Activated T-helper 17 cell treated with anti-CD3 and anti-CD28 coated beads, Interleukin-2, amount 50 U/mL, for 72 hours (primary cell): ENCODE measurements at regions not wholly inside any gene's neighbourhood (a gene's known extent, or its start where the extent isn't known, plus 50 kb on each side); places are given as distances from the start of the nearest gene placed in this dataset.
"Not testable (repeated sequence)": the region's sequence is repeated elsewhere in the genome, so short reads cannot be mapped to it uniquely, and the experiment has no call there.

Experiments used
- ATAC-seq: fragments of 150-1000 bp; cut with Tn5 transposase; replicated peaks from 2 replicates; pipeline ENCODE4 v1.10.0; 2021; ENCODE audit warnings: mild to moderate bottlenecking, moderate library complexity
- H3K27ac Mint-ChIP-seq: one replicate; pipeline ENCODE4 v1.8.0; 2022; ENCODE audit warnings: mixed read lengths
- H3K27me3 Mint-ChIP-seq: one replicate; pipeline ENCODE4 v1.8.0; 2022; ENCODE audit warnings: mixed read lengths
- H3K36me3 Mint-ChIP-seq: one replicate; pipeline ENCODE4 v1.8.0; 2022; ENCODE audit warnings: low read depth, mild to moderate bottlenecking, mixed read lengths
- H3K4me1 Mint-ChIP-seq: one replicate; pipeline ENCODE4 v1.8.0; 2022; ENCODE audit warnings: mixed read lengths
- H3K4me3 Mint-ChIP-seq: one replicate; pipeline ENCODE4 v1.8.0; 2022; ENCODE audit warnings: mild to moderate bottlenecking, mixed read lengths
- H3K9me3 Mint-ChIP-seq: one replicate; pipeline ENCODE4 v1.8.0; 2022; ENCODE audit warnings: mixed read lengths

DNA sequence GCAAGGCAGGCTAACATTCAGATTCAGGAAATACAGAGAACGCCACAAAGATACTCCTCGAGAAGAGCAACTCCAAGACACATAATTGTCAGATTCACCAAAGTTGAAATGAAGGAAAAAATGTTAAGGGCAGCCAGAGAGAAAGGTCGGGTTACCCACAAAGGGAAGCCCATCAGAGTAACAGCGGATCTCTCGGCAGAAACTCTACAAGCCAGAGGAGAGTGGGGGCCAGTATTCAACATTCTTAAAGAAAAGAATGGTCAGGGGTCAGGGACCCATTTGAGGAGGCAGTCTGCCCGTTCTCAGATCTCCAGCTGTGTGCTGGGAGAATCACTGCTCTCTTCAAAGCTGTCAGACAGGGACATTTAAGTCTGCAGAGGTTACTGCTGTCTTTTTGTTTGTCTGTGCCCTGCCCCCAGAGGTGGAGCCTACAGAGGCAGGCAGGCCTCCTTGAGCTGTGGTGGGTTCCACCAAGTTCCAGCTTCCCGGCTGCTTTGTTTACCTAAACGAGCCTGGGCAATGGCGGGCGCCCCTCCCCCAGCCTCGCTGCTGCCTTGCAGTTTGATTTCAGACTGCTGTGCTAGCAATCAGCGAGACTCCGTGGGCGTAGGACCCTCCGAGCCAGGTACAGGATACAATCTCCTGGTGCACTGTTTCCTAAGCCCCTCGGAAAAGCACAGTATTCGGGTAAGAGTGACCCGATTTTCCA lies 526.5 kb upstream of the PPP2R3A start:
- not testable (repeated sequence) for H3K4me1 Mint-ChIP-seq, H3K4me3 Mint-ChIP-seq, H3K27ac Mint-ChIP-seq, ATAC-seq, H3K27me3 Mint-ChIP-seq, H3K9me3 Mint-ChIP-seq, H3K36me3 Mint-ChIP-seq

DNA sequence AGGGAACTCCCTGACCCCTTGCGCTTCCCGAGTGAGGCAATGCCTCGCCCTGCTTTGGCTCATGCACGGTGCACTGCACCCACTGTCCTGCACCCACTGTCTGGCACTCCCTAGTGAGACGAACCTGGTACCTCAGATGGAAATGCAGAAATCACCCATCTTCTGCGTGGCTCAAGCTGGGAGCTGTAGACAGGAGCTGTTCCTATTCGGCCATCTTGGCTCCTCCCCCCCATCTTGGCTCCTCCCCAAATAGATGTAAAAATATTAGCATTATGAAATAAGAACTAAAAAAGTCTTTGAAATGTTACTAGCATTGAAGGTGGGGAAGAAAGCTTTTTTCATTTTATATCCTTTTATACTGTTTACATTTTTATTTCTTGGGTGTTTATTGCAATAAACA lies 525.9 kb upstream of the PPP2R3A start:
- H3K36me3 Mint-ChIP-seq, H3K9me3 Mint-ChIP-seq, H3K27ac Mint-ChIP-seq, ATAC-seq, H3K4me3 Mint-ChIP-seq, H3K27me3 Mint-ChIP-seq, H3K4me1 Mint-ChIP-seq: not testable (repeated sequence)

DNA sequence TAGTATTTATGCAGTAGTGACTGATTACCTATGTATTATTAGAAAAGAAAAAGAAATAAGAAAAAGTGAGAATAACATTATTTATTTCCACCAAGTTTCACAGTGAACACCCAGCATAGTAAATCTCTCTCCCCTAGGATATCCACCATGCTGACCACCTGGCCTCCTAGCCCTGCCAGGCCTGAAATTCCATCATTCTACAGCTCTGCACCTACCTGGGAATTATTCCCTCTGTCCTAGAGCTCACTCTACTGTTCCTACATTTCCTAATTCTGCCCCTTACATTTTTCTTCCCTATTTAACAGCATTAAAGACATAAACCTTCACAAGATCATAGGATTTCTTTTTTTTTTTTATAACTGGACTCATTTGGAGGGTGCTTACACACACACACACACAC lies 525.3 kb upstream of the PPP2R3A start:
- Mint-ChIP-seq H3K9me3 (no peaks in the 10 kb centered on the region), H3K36me3 (no peaks in the 10 kb centered on the region), H3K4me3 (no peak overlapping the region), H3K4me1 (no peaks in the 10 kb centered on the region), H3K27ac (no peak overlapping the region), H3K27me3 (no peaks in the 10 kb centered on the region)
- no peak for ATAC-seq

DNA sequence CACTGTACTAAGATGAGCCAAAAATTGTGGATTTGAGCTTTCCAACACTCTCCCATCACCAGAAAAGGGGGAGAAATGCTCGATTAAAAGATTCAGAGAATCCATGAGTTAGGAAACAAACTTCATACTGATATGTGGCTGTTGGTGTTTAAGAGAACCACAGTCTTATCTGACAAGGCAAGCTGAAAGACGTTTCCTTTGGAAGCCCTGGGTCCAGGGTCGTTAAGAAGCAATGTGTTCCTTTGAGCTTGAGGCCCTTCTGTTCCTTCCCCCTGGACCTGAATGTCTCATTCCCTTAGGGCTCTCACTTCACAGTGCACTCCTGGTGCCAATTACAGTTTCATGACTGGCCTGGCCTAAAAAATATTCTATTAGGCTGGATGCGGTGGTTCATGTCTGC lies 524.8 kb upstream of the PPP2R3A start:
- ATAC-seq = no peak
- H3K36me3 Mint-ChIP-seq = no peaks in the 10 kb centered on the region

DNA sequence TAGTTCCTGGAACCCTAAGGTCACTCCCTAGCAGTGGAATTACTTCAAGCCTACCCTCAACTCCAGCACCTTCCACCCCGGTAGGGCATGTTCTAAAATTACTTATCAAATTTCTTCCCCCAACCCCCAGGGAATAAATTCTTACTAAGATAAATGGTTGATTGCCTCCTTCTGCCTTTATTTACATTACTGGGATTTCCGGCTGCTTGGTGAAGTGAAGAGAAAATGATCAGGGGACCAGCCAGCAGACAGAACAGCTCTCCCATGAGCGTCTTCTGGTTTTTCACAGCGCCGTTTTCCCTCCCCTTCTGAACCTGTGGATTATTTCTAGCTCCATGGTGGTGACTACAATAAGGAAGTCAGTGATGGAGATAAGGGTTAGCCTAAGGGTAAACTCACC lies 521.5 kb upstream of the PPP2R3A start:
- Mint-ChIP-seq H3K27ac (no peak overlapping the region), H3K9me3 (no peaks in the 10 kb centered on the region), H3K4me1 (no peaks in the 10 kb centered on the region), H3K36me3 (no peaks in the 10 kb centered on the region), H3K4me3 (no peak overlapping the region), H3K27me3 (no peaks in the 10 kb centered on the region)
- ATAC-seq = no peak

More for the DNA sequence above, 524.8 kb upstream of the PPP2R3A start:
- Mint-ChIP-seq H3K4me1 (no peaks in the 10 kb centered on the region), H3K9me3 (no peaks in the 10 kb centered on the region), H3K27me3 (no peaks in the 10 kb centered on the region), H3K4me3 (no peak overlapping the region), H3K27ac (no peak overlapping the region)

DNA sequence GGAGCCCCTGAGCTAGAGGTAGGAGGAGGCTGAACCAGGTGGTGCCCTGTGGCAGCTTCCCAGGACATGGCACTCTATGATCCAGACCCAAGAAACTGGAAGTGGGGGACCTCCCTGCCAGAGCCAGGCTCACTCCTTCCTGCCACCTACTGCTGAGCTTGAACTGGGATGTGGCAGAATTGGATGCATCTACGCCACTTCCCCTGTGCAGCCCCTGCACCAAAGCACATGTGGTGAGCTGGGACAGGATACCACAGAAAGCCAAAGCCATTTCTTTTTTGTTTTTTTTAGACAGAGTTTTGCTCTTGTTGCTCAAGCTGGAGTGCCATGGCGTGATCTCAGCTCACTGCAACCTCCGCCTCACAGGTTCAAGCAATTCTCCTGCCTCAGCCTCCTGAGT lies 518.0 kb upstream of the PPP2R3A start:
- H3K4me1 Mint-ChIP-seq = no peaks in the 10 kb centered on the region
- no peaks in the 10 kb centered on the region for H3K27me3 Mint-ChIP-seq
- H3K9me3 Mint-ChIP-seq = peaks cover 3% of the 10 kb centered on the region
- ATAC-seq = no peak
- H3K4me3 Mint-ChIP-seq = no peak overlapping the region
- H3K36me3 Mint-ChIP-seq = no peaks in the 10 kb centered on the region
- H3K27ac Mint-ChIP-seq = no peak overlapping the region

DNA sequence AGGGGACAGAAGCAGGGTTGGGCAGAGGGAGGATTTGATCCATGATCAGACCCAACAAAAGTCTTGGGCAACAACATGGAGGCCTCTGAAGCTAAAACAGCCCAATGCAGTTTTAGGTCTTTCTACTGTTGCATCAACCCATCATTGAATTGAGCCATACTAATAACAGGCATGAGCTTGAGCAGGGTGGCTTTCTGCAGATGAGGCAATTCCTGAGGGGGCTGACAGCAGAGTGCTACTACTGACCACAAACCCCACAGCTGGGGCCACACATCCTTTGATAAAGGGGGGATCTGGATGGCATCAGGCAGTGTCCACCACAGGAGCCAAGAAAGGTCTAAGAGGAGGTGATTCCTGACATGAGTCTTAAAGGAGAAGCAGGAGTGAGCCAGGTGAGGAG lies 517.0 kb upstream of the PPP2R3A start:
- H3K27ac Mint-ChIP-seq = no peak overlapping the region
- ATAC-seq = no peak
- H3K27me3 Mint-ChIP-seq = no peaks in the 10 kb centered on the region
- H3K4me1 Mint-ChIP-seq = no peaks in the 10 kb centered on the region
- H3K36me3 Mint-ChIP-seq = no peaks in the 10 kb centered on the region
- H3K4me3 Mint-ChIP-seq = no peak overlapping the region
- H3K9me3 Mint-ChIP-seq = peaks cover 3% of the 10 kb centered on the region

DNA sequence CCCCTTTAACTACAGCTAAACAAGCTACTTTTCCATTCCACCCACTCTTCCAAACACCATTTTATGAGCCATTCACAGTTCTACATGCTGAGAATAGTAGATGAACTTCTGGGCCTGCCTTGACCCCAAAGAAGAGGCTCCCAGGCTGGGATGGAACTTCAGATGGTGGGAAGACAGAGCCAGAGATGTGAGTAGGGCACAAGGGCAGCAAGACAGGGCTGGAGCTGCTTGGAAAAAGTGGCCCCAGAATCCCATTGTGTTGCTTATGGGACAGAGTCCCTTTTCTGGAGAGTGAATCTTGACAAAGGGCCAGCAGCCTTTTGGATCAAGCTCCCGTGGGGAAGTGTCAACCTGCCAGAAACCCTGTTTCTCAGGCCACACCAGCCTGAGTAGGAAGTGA lies 516.5 kb upstream of the PPP2R3A start:
- Mint-ChIP-seq H3K27ac (no peak overlapping the region), H3K4me1 (no peaks in the 10 kb centered on the region), H3K36me3 (no peaks in the 10 kb centered on the region), H3K27me3 (no peaks in the 10 kb centered on the region), H3K9me3 (peaks cover 3% of the 10 kb centered on the region), H3K4me3 (no peak overlapping the region)
- no peak for ATAC-seq

DNA sequence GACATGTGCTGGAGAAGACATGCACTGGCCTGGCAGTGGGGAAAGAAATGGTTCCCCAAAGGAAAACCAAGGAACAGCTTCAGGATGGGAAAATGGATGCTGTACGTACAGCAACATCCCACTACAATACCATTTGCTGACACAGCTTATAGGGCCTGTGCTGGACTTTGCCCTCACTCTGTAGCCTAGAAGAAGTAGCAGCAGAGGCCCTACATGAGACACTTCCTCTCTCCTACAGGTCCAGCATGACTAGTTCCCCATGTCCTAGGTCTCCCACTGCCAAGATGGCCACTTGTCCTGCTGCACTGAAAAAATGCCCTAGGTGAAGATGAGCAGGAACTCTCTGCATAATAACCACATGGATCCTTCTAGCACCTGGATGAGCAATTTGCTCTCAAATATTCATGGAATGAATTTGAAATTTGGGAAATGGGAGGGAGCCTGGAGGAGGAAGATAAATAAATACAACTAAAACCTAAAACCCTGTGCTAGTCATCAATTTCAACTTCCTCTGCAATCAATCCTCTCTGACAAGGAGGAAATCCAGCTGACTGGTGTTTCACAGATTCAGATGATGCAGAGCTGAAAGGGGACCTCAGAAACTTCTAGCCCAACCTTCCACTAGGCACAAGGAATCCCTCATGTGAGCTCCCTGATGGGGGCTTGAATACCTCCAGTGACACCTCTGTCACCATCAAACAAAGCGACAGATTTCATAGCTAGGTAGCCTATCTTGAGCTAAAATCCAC lies 514.3 kb upstream of the PPP2R3A start:
- Mint-ChIP-seq H3K27me3 (no peaks in the 10 kb centered on the region), H3K9me3 (peaks cover 8% of the 10 kb centered on the region), H3K4me1 (no peaks in the 10 kb centered on the region), H3K4me3 (no peak overlapping the region), H3K36me3 (no peaks in the 10 kb centered on the region), H3K27ac (no peak overlapping the region)
- ATAC-seq = no peak

DNA sequence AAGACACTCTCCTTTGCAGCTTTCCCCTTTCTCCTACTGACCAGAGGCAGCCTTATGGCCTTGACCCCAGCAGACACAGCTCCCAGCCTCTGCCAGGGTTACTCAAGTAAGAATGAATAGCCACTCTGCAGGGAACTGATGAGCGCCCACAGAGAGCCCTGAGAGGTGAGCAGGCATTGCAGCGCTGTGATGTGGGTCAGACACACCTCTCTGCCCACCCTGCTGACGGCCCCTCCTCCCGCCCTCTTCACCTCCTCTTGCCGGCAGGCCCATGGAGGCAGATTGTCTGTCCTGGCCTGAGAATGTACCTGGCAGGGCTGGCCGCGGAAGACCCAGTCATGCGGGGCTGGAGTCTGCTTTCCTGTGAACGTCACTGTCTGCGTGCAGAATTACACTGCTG lies 512.6 kb upstream of the PPP2R3A start:
- H3K36me3 Mint-ChIP-seq = no peaks in the 10 kb centered on the region
- H3K4me3 Mint-ChIP-seq = no peak overlapping the region
- H3K4me1 Mint-ChIP-seq = no peaks in the 10 kb centered on the region
- peaks cover 8% of the 10 kb centered on the region for H3K9me3 Mint-ChIP-seq
- H3K27ac Mint-ChIP-seq = no peak overlapping the region
- H3K27me3 Mint-ChIP-seq = no peaks in the 10 kb centered on the region
- no peak for ATAC-seq

DNA sequence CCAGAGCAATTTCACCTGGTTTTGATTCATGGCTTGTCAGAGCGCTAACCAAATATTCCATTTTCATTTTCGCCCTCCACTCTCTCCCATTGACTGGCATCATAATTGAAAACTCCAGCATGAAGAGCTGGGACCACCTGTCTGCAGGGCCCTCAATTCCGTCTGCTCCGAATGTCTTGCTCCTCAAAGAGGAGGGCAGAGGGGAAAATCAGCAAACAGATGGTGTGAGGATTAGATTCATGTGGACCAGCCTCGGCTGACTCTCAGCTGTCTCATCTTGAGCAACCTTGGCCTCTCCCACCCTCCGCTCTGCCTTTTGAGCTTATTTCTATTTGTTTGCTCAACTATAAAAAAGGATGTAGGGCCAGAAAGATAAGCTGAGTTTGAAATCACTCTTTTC lies 512.2 kb upstream of the PPP2R3A start:
- no peak for ATAC-seq
- Mint-ChIP-seq H3K9me3 (peaks cover 8% of the 10 kb centered on the region), H3K27ac (no peak overlapping the region), H3K4me3 (no peak overlapping the region), H3K36me3 (no peaks in the 10 kb centered on the region), H3K4me1 (no peaks in the 10 kb centered on the region), H3K27me3 (no peaks in the 10 kb centered on the region)

DNA sequence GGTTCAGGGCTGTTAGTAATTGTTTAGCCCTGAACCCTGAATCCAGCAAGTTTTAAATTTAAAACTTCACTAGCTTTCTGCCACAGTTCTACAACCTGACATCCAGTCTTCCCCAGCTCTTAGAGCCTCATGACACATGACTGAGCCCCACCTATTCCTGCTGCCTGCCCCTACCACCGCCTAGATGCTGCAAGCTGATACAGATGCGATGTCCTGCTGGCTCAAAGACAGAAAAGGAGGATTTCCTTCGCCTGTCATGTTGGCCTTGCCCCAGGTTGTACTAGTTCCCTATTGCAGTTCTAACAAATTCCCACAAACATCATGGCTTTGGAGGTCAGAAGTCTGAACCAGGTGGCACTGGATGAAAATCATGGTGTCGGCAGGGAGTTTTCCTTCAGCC lies 510.6 kb upstream of the PPP2R3A start:
- H3K27ac Mint-ChIP-seq = no peak overlapping the region
- H3K36me3 Mint-ChIP-seq = no peaks in the 10 kb centered on the region
- H3K9me3 Mint-ChIP-seq = peaks cover 8% of the 10 kb centered on the region
- H3K4me1 Mint-ChIP-seq = no peaks in the 10 kb centered on the region
- no peak for ATAC-seq
- H3K4me3 Mint-ChIP-seq = no peak overlapping the region
- H3K27me3 Mint-ChIP-seq = no peaks in the 10 kb centered on the region

DNA sequence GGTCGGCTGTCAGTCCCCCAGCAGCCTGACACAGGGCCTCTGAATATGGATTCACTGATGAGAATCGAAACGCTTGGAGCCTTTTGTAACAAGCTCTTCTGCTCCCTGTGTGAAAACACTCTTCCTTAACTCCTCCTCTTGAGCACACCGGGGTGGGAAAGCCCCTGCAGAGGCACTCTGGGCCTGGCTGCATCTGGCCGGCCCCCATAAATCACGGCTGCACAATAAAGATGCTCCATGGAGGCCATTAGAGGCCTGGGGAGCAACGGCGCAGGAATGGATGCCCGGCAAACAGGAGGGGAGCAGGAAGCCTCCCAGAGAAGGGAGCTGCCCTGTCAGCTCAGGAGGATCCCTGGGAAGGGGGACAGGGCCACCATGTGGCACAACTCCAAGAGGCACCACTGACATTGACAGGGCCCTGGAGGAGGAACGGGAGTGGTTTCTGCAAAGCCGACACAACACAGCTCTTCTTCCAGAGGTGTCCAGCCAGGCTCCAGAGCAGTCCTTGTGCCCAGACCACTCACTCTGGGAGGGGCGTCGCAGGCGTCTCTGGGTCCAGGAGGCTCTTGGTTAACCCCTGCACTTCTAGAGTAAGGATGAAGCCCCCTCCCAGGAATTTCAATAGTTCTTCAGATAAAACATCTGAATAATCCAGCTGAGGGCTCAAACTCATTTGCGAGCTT lies 509.3 kb upstream of the PPP2R3A start:
- ATAC-seq = no peak
- H3K9me3 Mint-ChIP-seq = peaks cover 5% of the 10 kb centered on the region
- H3K27me3 Mint-ChIP-seq = no peaks in the 10 kb centered on the region
- no peak overlapping the region for H3K27ac Mint-ChIP-seq
- no peak overlapping the region for H3K4me3 Mint-ChIP-seq
- no peaks in the 10 kb centered on the region for H3K4me1 Mint-ChIP-seq
- H3K36me3 Mint-ChIP-seq = no peaks in the 10 kb centered on the region

DNA sequence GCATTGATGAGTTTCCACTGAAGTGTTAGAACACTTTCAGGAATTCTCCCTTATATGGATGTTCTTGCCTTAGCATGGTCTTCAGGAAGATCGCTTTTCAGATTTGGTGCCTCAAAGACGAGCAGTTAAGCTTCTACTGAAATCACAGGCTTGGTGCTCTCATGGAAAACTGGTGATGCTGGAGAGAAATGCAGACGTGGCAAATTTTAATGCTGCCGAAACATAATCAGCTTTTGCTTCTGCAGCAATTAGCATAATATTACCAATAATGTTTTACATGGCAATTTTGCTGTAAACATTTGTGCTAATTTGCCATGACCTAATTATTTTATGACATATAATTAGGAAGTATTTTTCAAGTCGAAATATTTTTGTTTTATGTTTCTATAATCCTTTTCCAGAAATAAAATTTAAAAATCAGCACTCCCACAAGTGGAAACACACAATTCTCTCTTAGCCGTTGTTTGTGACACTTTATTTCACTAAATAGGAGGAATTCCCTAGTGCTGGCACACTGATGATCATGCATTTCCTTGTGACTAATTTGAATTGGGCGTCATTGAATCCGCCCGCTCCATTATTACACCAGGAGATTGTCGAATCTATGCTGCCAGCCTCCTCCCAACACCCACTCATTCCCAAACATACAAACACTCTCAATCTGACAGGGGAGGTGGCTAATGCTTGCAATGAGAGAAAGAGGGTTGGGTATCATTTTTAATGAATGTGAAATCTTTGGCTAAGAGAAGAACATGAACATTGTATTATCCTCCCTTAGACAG lies 506.8 kb upstream of the PPP2R3A start:
- Mint-ChIP-seq H3K27ac (no peak overlapping the region), H3K4me1 (no peaks in the 10 kb centered on the region), H3K4me3 (no peak overlapping the region), H3K27me3 (no peaks in the 10 kb centered on the region), H3K36me3 (no peaks in the 10 kb centered on the region), H3K9me3 (peaks cover 5% of the 10 kb centered on the region)
- ATAC-seq = no peak
